GM21825 (cell line): ENCODE measurements at regions not wholly inside any gene's neighbourhood (a gene's known extent, or its start where the extent isn't known, plus 50 kb on each side); places are given as distances from the start of the nearest gene placed in this dataset.

Source experiments
- ATAC-seq: cut with Tn5 transposase; IDR thresholded peaks from one replicate; pipeline ENCODE4 v1.9.1; 2021; ENCODE audit warnings: mild to moderate bottlenecking, moderate library complexity; ENCODE audit not compliant: unreplicated experiment

DNA sequence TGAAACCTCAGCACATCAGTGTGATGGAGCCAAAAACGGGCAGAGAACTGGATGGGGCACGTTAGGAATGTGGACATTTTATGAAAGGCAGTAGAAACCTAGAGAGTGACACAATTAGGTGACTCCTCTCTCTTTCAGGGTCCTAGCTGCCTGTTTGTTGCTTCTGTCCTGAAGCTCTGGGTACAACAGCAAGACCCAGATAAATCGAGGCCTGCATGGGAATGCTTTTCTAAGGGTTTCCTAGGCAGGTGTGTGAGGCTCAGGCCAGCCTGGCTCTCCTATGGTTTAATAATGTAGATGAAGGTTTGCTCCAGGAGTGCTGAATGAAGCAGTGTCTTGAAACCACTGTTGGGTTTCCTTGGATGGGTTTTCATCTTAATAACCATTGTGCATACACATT, 517.1 kb upstream of the RAB6C start:
- no peak for ATAC-seq

DNA sequence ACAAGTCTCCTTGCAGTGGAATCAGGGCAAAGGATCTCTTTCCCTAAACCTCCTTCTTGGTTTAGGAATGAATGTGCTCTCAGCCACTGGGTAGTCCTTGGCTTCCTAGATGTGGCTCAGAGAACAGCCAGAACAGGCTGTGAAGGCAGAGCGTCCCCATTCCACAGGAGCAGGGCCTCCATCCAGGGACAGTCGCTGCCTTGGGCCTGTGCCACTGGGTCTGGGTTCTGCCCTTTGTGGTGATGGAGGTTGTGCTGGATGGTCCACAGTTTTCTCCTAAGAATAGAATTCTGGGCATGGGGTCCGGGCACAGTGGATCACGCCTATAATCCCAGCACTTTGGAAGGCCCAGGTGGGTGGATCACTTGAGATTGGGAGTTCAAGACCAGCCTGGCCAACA, 516.5 kb upstream of the RAB6C start:
- no peak for ATAC-seq

DNA sequence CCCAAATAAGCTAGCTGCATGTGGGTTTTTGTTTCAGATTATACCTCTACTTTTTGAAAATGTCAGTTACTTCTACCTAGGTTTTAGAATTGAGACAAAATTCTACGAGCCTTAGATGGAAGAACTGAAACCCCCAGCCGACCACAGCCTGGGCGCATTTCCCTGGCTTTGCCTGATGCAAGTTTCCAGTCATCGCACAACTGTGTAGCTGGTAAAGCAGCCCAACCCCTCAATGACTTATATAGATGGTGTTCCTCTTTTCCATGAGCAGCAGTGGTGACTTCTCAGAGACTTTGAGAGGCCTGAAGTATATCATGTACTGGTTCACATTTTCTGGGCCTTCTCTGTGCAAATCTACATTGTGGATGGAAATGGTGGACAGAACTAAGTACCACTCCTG, 515.4 kb upstream of the RAB6C start:
- ATAC-seq: no peak

DNA sequence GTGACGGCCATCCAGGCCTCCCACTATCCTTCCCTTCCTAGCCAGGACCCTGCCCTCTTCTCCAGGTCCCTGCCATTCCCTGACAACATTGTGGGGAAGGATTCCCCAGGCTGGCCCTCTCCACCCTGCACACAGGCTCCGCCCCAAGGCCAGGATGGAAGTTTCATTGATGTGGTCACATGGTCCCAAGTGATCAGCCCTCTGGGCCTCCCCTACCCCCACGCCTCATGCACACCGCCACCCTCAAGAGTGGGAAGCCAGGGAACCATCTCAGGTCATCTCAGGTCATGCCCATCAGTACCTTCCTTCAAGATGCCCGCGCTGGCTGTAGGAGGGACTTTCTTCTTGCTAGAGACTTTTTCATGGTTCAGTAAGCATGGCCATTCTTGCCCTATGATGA, 514.8 kb upstream of the RAB6C start:
- no peak for ATAC-seq

DNA sequence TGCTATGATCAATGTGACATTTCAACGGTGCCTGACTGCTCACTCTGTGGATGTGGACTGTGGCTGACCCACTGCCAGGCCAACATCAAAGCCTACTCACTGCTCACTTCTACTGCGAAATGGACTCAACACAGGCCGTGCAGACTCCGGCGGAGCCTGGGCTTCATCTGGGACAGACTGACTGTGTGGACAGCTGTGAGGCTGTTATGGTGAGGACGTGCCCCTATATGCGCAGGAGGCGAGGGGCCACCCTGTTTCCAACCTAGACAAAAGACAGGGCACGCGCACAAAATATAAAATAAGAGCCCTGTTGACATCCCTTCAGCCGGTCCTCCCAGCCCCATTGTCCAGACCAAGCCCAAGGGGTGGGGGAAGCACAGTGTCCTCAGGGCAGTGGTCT, 514.4 kb upstream of the RAB6C start:
- ATAC-seq: no peak

DNA sequence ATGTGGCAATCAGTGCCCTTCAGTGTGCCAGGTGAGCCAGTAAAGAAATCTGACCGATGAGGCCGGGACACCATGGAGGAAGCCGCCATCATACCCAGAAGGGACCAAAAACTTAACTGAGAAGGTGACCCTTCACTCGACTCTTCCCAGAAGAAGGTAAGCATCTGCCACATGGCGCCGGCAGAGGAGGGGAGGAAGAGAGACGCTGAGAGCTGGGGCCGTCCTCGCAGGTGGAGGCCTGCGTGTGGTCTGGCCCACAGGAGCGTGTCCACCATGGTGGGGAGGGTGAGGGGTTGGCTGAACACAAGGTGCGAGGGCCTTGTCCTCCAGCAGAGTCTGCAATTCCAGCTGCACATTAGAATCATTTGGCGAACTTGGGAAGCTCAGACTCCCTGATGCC, 513.1 kb upstream of the RAB6C start:
- ATAC-seq: no peak

DNA sequence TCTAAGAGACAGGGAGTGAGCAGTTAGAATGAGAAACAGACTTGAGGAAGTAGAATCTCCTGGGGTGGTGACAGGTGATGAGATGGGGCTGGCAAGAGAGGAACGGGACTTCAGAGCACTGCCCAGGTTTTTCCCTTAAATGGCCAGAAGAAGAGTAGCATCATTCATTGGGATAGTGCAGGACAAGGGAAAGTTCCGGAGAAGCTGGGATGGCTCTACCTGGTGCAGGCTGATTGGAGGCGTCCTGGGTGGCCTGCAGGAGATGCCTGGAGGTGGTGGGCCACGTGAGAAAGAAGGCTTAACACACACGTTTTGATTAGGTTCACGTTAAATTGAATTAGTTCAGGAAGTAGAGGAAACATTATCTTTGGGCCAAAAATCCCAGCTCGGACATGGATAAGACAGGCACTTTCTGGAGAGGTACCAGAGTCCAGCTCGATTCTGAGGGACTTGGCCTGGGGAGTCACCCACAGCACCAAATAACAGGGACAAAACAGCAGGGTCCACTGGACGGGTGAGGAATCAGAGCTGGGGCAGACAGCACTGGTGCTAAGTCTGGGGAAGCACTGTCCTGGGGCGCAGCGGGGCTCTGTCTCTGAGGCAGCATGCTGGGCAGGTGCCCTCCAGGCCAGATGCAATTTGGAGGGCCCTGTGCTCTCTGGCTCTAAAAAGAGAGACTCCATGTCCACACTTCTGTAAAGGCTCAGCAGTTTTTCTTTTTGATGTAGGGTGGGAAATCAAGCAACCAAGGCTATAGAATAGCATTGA, 512.3 kb upstream of the RAB6C start:
- no peak for ATAC-seq

DNA sequence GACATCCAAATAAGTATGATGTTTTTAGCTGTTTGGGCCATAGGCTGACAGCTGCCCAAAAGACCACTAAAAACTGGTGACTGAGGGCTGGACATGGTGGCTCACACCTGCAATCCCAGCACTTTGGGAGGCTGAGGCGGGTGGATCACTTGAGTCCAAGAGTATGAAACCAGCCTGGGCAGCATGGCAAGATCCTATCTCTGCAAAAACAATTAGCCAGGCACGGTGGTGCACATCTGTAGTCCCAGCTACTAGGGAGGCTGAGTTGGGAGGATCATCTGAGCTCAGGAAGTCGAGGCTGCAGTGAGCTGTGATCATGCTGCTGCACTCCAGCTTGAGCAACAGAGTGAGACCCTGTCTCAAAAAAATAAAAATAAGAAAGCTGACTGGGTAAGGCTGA, 511.5 kb upstream of the RAB6C start:
- no peak for ATAC-seq

DNA sequence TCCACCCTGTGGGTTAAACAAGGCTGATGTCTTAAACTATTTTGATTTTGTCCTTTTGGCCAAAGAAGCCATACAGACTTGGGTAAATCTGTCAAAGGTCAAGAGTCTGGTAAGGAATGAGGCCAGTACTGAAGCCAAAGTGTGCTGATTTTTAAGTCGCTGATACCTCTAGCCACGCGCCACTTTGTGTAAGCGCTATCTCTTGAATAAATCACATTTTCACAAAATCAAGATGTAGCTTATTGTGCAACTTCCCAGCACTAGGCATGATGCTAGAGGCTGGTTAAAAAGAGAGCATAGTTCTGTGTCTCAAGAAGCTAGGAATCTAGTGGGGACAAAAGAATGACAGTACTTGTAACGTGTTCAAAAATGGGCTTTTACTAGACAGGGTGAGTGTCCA, 510.6 kb upstream of the RAB6C start:
- no peak for ATAC-seq

DNA sequence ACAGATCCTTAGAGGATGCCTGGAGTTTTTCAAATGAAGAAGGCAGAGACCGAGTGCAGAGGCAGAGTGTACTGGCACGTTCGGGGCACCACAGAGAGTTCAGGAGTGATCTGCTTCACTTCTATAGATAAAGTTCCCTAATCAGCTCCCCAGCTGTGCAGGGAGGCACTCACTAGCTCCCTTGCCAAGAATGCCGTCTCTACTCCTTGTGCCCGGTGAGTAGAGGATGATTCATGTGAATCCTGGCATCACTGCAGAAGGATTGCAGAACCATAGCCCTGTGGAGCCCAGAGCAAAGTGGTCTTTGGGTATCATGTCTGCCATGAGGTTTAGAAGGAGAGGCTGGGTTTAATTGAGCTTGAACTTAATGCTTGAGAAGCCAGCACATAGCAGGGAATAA, 510.1 kb upstream of the RAB6C start:
- no peak for ATAC-seq

DNA sequence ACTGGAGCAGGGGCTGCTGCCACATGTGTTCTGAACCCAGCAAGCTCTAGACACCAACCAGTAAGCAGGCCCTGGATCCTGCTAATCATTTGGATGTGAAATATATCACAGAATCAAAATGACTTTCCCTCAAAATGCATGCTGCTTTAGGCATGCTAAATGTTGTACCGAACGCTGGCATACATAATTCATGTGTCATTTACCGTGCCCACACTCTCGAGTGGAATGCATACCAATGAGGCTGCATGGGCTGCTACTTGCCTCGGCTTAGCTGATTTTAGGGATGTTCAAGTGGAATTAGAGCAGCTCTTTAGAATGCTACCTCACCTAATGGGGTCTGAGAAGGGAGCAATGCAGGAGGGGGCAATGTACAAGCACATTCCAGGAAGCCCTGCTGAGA, 509.6 kb upstream of the RAB6C start:
- no peak for ATAC-seq

DNA sequence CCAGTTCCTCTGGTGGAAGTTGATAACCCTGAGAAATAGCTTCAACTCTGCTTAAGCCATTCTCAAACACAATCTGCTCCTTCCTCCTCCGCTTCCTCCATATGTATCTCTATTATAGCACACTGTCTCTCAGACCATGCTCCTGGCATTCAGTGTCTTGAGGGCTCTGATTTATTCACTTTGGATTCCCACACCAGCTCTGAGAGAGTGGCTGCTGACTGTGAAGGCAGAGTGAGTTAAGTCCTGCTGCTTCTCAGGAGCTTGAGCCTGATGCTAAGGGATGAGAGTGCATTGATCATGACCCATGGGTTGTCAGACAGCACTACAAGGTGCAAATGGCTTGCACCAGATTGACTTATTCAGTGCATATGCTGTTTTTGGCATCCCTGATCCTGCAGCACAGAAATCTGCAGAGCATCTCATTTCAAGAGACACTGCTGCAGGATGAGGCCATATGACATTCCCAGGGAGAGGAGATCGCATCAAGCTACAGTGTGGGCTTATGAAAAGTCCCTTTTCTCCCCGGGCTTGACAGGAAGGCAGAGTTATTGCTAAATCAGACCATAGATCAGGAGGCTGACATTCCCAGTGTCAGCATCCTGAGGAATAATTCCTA, 500.5 kb upstream of the RAB6C start:
- no peak for ATAC-seq

DNA sequence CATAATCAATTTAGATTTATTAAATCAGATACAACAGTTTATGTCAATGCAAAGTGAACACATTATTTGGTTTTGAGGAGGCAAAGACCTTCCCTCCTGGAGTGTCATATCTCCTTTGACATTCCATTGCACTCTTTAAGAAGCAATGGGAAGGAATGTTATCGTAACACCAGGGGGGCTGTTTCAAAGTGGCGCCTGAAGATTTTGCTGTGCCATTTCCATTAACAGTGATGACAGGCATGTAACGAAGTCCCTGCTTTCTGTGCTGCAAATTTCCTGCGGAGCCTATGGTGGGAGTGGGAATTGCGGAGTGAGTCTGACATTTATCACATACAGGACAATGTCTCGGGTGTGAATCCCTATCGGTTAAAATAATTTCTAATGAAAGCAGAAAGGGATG, 499.6 kb upstream of the RAB6C start:
- ATAC-seq: no peak

DNA sequence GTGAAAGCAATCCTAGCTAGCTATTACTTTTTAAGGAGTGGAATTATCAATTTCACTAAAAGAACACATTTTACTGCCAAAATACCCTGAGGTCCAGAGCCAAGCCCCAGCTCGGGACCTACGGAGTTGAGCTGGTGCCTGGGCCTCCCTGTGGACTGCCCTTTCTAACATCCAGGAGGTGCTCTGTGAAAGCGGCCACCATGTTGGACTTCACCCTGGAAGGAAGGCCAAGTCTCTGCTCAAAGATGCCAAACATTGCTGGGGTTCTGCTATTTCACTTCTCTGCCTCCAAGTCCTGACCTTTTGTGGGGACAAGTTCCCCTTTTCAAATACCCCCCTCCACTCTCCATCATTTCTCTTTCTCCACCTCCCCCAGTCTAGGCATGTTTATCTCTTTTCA, 498.7 kb upstream of the RAB6C start:
- ATAC-seq: no peak

DNA sequence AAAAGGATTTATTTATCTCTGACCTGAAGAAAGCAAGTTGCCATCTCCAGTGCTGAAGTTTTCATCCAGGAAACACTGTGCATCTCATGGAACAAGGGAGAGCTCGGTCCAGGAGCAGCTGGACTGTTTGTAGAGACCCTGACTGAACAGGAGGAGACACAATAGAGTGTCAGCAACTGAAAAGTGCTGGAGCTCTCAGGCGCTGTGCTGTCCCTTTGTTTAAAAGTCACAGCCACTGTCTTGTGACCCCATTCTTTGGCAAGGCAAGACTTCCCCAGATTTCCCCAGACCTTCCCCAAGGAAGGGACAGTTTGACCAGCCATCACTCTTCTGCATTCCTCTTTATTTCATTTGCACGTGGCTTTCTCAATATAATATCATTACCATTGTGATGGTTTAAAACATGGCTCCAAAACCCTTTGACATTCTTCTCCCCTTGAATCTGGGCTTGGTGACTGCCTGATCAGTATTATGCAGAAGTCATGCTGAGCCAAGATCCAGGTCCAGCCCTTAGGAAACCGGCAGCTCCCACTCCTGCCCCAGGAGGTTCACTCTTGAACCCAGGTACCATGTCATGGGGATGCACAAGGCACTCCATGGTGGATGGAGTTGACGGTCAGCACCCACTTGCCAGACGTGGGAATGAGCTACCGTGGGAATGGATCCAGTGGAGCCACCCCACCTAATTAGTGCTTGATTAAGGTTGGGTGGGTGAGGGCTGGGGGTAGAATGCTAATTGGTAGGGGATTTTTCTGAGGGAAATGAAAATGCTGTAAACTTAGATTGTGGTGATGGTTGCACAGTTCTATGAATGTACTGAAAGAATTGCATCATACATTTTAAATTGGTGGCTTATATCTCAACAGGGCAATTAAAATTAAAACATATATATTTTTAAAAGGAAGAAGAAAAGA, 497.9 kb upstream of the RAB6C start:
- no peak for ATAC-seq

DNA sequence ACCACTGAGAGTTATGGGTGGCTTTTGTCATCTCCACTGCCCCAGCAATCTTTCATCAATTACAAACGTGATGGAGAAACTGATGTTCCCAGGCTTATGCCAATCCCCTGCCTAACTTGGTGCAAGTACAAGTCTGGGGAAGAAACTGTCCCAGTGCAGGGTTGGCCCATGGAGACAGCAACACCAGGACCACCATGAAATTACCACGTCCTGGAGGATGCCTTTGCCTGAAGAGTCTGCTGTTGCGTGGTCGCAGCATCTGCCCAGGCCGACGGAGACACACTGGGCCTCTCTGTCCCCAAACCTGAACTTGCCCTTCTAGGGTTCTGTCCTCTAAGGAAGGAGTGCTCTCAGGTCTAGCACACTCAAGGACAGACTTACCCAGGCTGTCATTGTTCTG, 496.8 kb upstream of the RAB6C start:
- ATAC-seq: no peak

DNA sequence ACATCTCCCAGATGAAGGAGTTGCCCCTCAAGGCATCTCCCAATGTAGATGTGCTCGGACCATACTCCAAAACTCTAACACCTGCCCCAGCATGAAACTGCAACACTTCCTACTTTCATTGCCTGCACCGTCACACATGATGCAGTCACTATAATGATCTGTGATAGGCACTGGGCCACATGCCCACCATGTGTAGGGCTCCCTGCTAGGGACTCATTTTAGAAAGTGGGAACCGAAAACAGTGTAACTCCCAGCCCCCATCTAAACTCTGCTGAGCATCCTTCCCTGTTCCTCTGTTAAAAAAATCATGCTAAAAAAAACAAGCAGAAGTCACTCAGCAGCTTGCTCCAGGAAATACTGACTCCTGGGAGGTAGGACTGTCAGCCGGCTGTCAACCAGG, 496.1 kb upstream of the RAB6C start:
- ATAC-seq: peak; percentile 83

DNA sequence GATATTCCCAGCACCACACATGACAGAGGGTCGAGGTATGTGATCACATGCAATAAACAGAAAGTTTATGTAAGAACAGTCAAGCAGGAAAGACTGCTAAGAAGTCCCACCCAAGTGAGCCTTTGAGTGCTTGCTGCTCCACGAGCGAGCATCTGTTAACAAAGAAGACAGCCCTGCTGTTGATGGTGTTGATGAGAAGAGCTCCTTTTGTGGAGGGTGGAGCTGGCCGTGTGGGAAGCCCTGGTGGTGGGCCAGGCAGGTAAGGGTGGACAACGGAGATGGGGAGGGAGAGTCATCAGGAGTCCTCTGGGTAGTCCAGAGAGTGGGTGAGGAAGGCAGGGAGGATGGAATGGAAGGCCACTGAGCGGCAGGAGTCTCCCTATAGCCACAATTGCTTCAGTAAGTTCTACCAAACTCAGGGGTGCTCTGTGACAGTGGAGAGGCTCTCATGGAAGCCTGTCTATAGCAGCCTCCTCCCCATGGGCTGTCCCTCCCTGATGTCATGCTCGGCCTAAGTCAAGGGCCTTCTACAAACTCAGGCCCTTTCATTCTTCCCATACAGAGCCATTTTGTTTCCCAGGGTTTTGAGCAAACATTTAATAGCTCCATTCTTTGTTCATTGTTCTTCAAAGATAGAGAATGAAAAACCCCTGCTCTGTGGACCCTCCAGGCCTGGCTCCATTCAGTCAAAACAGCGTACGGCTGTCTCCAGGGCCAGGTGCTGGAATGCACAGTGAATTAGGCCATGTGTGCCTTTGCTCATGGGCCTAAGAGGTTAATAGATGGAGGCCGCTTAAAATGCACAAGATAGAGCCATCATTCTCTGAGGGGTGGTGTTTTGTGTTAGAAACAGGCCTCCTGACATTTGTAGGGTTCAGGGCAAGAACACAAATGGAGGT, 494.2 kb upstream of the RAB6C start:
- no peak for ATAC-seq

DNA sequence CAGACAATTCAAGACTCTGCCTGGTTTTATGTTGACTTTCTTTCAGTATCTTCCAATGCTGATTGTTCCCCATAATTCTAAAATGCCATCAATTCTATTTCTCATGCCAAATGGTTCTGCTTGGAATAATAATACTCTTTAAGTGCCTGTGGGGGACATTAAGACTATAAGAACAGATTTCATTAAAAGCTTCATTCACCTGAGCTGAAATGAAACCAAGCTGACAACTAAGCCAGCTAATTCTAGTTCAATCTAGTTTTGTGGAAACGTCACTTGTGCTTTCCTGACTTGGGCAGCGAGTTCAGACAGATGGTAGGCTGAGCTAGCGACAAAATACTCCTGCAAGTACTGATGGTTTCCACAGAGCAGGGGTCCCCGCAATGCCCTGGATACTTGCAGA, 491.1 kb upstream of the RAB6C start:
- no peak for ATAC-seq

DNA sequence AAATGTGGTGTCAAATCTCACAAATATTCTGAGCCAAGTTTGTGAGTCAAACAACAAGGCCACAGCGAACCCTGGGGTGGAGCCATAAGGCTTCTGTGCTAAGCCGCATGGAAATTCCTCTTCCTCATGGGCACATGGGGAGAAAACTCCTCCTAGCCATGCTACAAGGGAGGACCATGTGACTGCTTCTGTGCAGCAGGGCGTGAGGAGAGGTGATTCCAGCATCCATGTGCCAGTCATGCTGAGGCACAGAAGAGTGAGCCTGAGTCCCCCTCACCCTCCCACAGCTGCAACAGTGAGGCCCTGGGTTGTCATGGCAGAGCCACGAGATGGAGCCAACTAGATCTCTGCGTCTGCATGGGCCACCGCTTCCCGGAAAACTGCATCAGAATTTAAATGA, 488.8 kb upstream of the RAB6C start:
- ATAC-seq: no peak

DNA sequence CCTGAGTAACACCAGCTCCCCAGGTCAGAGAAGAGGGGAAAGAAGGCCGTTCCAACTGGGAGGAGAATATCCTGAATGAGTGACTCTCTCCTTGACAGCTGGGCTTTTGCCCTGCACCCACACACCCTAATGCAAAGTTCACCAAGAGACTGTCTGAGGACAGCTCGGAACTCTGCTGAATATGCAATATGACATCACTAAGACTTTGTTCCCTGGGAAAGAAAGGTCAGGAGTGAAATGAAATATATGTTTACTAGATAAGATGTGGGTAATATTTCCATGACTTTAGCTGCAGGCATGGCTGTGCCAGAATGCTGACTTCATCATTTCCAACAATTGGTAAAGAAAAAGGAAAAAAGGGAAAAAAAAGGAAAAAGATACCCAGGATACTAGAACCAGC, 488.2 kb upstream of the RAB6C start:
- ATAC-seq: no peak
